NB4 (cell line): ENCODE measurements at regions not wholly inside any gene's neighbourhood (a gene's known extent, or its start where the extent isn't known, plus 50 kb on each side); places are given as distances from the start of the nearest gene placed in this dataset.

Experiments used
- CTCF ChIP-seq: IDR thresholded peaks from one replicate; pipeline ENCODE4 v1.5.1; 2012; ENCODE audit warnings: low read depth, low read length
- POLR2A ChIP-seq: IDR thresholded peaks from 2 replicates; pipeline ENCODE4 v1.6.1; 2011; ENCODE audit warnings: mild to moderate bottlenecking; ENCODE audit not compliant: insufficient read length; ENCODE audit errors: extremely low read depth

- TF ChIP-seq CTCF = no peak
- no peak for TF ChIP-seq POLR2A
These were observed 364.1 kb upstream of the THBS1 start for GRCh38 chr15:39216816-39217215.
